Omental fat pad (tissue), 3 donors: ENCODE measurements at regions not wholly inside any gene's neighbourhood (a gene's known extent, or its start where the extent isn't known, plus 50 kb on each side); places are given as distances from the start of the nearest gene placed in this dataset.

Experiments used
- ATAC-seq: fragments of 150-250 bp; one replicate; pipeline ENCODE4 v1.9.1; 2016; ENCODE audit warnings: mild to moderate bottlenecking, moderate library complexity; ENCODE audit not compliant: low FRiP score
- DNase-seq: peaks from one replicate; pipeline ENCODE4 v3.0.0-alpha.2; 2019; ENCODE audit warnings: low spot score
- TF ChIP-seq, protein P1 (sequence below), 3 donors: fragments of 450-650 bp; IDR thresholded peaks; one replicate each; pipeline ENCODE4 v1.5.1; 2016 to 2017; ENCODE audit warnings: antibody characterized with exemption in 3 of 3, mild to moderate bottlenecking in 3 of 3, moderate library complexity in 2 of 3

GRCh38 chr1:29676496-29676895, 440.2 kb downstream of the PTPRU start:
- TF ChIP-seq, protein P1, sequence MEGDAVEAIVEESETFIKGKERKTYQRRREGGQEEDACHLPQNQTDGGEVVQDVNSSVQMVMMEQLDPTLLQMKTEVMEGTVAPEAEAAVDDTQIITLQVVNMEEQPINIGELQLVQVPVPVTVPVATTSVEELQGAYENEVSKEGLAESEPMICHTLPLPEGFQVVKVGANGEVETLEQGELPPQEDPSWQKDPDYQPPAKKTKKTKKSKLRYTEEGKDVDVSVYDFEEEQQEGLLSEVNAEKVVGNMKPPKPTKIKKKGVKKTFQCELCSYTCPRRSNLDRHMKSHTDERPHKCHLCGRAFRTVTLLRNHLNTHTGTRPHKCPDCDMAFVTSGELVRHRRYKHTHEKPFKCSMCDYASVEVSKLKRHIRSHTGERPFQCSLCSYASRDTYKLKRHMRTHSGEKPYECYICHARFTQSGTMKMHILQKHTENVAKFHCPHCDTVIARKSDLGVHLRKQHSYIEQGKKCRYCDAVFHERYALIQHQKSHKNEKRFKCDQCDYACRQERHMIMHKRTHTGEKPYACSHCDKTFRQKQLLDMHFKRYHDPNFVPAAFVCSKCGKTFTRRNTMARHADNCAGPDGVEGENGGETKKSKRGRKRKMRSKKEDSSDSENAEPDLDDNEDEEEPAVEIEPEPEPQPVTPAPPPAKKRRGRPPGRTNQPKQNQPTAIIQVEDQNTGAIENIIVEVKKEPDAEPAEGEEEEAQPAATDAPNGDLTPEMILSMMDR (IDR thresholded peaks at IDR 0.05), result no peak
- DNase-seq, result no peak
- no peak for ATAC-seq

GRCh38 chr1:29675481-29676263, 439.4 kb downstream of the PTPRU start:
- ATAC-seq (no peak), DNase-seq (no peak)
- TF ChIP-seq, protein P1 (IDR thresholded peaks at IDR 0.05), result no peak

- TF ChIP-seq, protein P1 (IDR thresholded peaks at IDR 0.05), result no peak
- no peak for ATAC-seq
- DNase-seq, result no peak
These were observed 438.5 kb downstream of the PTPRU start for GRCh38 chr1:29674627-29675326.

DNA sequence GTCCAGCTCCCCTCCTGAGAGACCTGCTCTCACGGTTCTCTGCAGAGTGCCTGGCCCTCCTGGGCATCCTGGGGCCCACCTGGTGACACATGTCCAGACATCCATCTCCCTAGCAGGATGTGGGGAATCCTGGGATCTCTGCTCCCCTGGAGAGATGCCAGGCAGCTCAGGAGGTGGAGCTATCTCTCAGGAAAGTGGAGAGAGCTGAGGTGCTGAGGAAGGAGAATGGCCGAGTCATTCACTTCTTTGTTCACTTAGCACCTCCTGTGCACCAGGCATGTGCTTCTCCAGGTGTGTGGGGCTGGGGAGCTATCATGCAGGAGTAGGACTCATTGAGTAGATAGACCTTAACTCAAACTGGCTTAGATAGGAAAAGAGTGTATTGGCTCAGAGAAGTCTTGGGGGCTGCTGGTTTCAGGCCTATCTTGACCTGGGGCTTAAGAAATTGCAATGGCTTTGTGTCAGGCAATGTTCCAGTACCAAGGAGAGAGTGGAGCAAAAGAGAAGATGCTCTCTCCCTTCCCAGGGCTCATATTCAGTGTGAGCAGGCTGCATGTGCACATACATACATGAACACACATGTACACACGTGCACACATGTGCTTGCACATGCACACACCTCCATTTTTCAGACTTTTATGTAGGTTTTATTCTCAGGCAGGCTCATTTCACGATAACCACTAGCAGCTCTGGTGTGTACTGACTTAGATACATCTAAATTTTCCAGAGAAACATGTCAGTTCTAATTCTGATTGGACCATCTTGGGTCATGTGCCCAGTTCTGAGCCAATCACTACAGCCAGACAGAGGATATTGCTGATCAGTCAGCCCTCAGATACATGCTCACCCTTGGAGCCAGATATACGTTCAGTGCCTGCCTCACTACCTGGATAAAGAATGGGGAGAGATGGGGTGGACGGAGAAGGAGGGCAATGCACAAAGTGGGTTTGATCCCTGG, 437.6 kb downstream of the PTPRU start:
- DNase-seq (no peak), ATAC-seq (no peak)
- TF ChIP-seq, protein P1 (IDR thresholded peaks at IDR 0.05), result no peak

- TF ChIP-seq, protein P1 (IDR thresholded peaks at IDR 0.05), result no peak
- no peak for DNase-seq
- ATAC-seq, result no peak
These were observed 436.8 kb downstream of the PTPRU start for GRCh38 chr1:29673228-29673500.

- no peak for ATAC-seq
- TF ChIP-seq, protein P1 (IDR thresholded peaks at IDR 0.05), result no peak
These were observed 436.3 kb downstream of the PTPRU start for GRCh38 chr1:29672416-29673227.

More at GRCh38 chr1:29672416-29673227, 436.3 kb downstream of the PTPRU start:
- no peak for DNase-seq
